ENCODE measurements at regions not wholly inside any gene's neighbourhood (a gene's known extent, or its start where the extent isn't known, plus 50 kb on each side); places are given as distances from the start of the nearest gene placed in this dataset.

- no peak for TF ChIP-seq CTCF (IDR thresholded peaks at IDR 0.05; ENCODE audit: insufficient read depth, low read length, severe bottlenecking)
- DNase-seq (ENCODE audit: low read depth): no peak
- FAIRE-seq: no peak
Observed at GRCh38 chr5:167065794-167066193, 1225.7 kb upstream of the WWC1 start.

GRCh38 chr5:167071981-167072610 is 1219.3 kb upstream of the WWC1 start:
- DNase-seq (ENCODE audit: low read depth) (no peak), FAIRE-seq (no peak)
- no peak overlapping the region for H3K4me3 ChIP-seq (ENCODE audit: low read depth, low read length)
- TF ChIP-seq CTCF (IDR thresholded peaks at IDR 0.05; ENCODE audit: insufficient read depth, low read length, severe bottlenecking): no peak
- H3K27me3 ChIP-seq (ENCODE audit: control insufficient read depth, insufficient read depth, low read length): no peaks in the 10 kb centered on the region
- no peaks in the 10 kb centered on the region for H3K36me3 ChIP-seq (ENCODE audit: control insufficient read depth, insufficient read depth, low read length)

More at GRCh38 chr5:167065794-167066193, 1225.7 kb upstream of the WWC1 start:
- no peak overlapping the region for H3K4me3 ChIP-seq (ENCODE audit: low read depth, low read length)
- H3K36me3 ChIP-seq (ENCODE audit: control insufficient read depth, insufficient read depth, low read length): no peaks in the 10 kb centered on the region
- no peaks in the 10 kb centered on the region for H3K27me3 ChIP-seq (ENCODE audit: control insufficient read depth, insufficient read depth, low read length)

- Histone ChIP-seq H3K36me3 (ENCODE audit: control insufficient read depth, insufficient read depth, low read length) (no peaks in the 10 kb centered on the region), H3K4me3 (ENCODE audit: low read depth, low read length) (no peak overlapping the region), H3K27me3 (ENCODE audit: control insufficient read depth, insufficient read depth, low read length) (no peaks in the 10 kb centered on the region)
- no peak for DNase-seq (ENCODE audit: low read depth)
- no peak for FAIRE-seq
- TF ChIP-seq CTCF (IDR thresholded peaks at IDR 0.05; ENCODE audit: insufficient read depth, low read length, severe bottlenecking): no peak
Observed at GRCh38 chr5:167081561-167081960, 1209.9 kb upstream of the WWC1 start.

- DNase-seq (ENCODE audit: low read depth): no peak
- no peaks in the 10 kb centered on the region for H3K36me3 ChIP-seq (ENCODE audit: control insufficient read depth, insufficient read depth, low read length)
- H3K27me3 ChIP-seq (ENCODE audit: control insufficient read depth, insufficient read depth, low read length): no peaks in the 10 kb centered on the region
- no peak for TF ChIP-seq CTCF (IDR thresholded peaks at IDR 0.05; ENCODE audit: insufficient read depth, low read length, severe bottlenecking)
- no peak for FAIRE-seq
- H3K4me3 ChIP-seq (ENCODE audit: low read depth, low read length): no peak overlapping the region
Observed at GRCh38 chr5:167096816-167097215, 1194.6 kb upstream of the WWC1 start.

- H3K4me3 ChIP-seq (ENCODE audit: low read depth, low read length): no peak overlapping the region
- no peak for TF ChIP-seq CTCF (IDR thresholded peaks at IDR 0.05; ENCODE audit: insufficient read depth, low read length, severe bottlenecking)
- DNase-seq (ENCODE audit: low read depth): no peak
- H3K27me3 ChIP-seq (ENCODE audit: control insufficient read depth, insufficient read depth, low read length): no peaks in the 10 kb centered on the region
- no peak for FAIRE-seq
- no peaks in the 10 kb centered on the region for H3K36me3 ChIP-seq (ENCODE audit: control insufficient read depth, insufficient read depth, low read length)
Observed at GRCh38 chr5:167104351-167104750, 1187.1 kb upstream of the WWC1 start.

GRCh38 chr5:167105941-167106340 is 1185.5 kb upstream of the WWC1 start:
- TF ChIP-seq CTCF (IDR thresholded peaks at IDR 0.05; ENCODE audit: insufficient read depth, low read length, severe bottlenecking): no peak
- FAIRE-seq: no peak
- Histone ChIP-seq H3K27me3 (ENCODE audit: control insufficient read depth, insufficient read depth, low read length) (no peaks in the 10 kb centered on the region), H3K36me3 (ENCODE audit: control insufficient read depth, insufficient read depth, low read length) (no peaks in the 10 kb centered on the region), H3K4me3 (ENCODE audit: low read depth, low read length) (no peak overlapping the region)
- DNase-seq (ENCODE audit: low read depth): no peak

Data from bronchial epithelial cell (primary cell).